ENCODE measurements at regions not wholly inside any gene's neighbourhood (a gene's known extent, or its start where the extent isn't known, plus 50 kb on each side); places are given as distances from the start of the nearest gene placed in this dataset.

DNA sequence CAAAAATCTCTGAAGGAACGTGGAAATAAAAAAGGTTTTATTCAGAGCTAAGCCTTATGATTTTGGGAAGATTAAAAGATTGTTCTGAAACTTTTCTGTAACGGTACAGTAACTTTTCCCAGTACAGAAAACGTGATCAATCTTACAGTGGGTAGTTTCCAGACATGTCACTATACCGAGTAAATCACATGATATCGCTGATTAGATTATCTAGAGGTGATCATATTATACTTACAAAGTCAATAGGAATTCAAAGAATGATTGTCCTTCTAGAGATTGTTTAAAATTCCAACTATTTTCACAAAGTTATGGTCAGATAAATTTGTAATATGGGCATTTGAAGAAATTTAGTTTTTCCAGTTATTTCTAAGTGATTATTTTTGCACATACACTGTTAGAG, 736.0 kb upstream of the GRM7 start:
- CTCF ChIA-PET = interaction anchor here (0.5 kb wide), 1 partner anchor 442 kb away, joined by 3 read pairs; no protein-coding TSS in a partner anchor
- Mint-ChIP-seq H3K4me3 (no peak overlapping the region), H3K9me3 (peaks cover 3% of the 10 kb centered on the region), H3K4me1 (no peaks in the 10 kb centered on the region), H3K27me3 (no peaks in the 10 kb centered on the region), H3K27ac (no peak overlapping the region), H3K36me3 (ENCODE audit: low read depth) (no peaks in the 10 kb centered on the region)
- no peak for DNase-seq
- POLR2A ChIA-PET = no interaction called here

DNA sequence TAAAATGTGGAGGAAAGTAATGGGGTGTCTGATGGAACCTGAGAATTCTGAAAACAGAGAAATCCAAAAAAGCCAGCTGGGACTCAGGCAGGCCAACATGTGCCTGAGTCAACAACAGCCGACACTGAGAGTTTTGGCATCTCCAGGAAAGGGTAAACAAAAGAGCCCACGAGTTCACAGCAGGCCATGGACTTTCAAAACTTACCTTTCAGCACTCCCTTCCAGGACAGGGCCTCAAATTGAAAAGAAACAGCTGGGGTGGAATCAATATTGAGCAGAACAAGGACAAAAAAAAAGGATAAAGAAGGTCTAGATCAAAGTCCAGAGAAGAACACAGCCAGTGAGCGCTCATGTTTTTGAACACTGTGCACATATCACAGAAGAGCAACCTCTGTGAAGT, 735.4 kb upstream of the GRM7 start:
- DNase-seq = no peak
- H3K9me3 Mint-ChIP-seq = peaks cover 6% of the 10 kb centered on the region
- H3K27ac Mint-ChIP-seq = no peak overlapping the region
- no peaks in the 10 kb centered on the region for H3K36me3 Mint-ChIP-seq (ENCODE audit: low read depth)
- no peak overlapping the region for H3K4me3 Mint-ChIP-seq
- POLR2A ChIA-PET = no interaction called here
- no peaks in the 10 kb centered on the region for H3K4me1 Mint-ChIP-seq
- no peaks in the 10 kb centered on the region for H3K27me3 Mint-ChIP-seq
- CTCF ChIA-PET = no interaction called here

DNA sequence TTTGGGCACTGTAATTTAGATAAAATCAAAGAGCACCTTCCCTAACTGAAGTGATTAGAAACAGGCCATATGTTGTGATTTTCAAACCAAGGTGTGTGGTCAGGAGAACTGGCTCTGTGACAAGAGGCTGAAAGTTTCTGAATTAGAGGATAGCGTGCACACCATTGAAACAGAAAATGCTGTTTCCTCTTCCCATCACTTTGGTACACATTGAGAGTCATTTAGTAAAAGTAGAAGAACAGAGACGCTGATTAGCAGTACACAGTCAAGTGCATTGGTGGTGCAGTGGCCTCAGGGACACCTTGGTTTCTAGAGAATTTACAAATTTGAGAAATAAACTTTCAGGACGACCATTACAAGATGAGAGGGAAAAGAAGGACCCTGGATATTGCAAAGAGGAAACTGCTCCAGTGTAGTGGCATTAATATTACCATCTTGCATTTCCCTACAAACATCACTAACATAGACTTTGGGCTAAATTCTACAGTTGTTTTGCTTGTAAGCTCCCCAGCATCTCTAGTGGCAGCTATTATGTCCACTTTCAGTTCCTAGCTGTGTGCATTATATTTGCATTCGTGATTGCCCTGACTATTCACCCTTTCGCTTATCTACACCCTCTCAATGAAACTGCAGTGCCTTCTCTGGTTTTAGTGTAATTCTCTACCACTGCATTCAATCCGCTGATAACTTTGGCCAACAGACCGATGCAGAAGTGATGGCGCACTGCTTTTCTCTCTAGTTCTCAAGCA, 728.1 kb upstream of the GRM7 start:
- no peaks in the 10 kb centered on the region for H3K4me1 Mint-ChIP-seq
- H3K27ac Mint-ChIP-seq = no peak overlapping the region
- no peak for DNase-seq
- no peaks in the 10 kb centered on the region for H3K27me3 Mint-ChIP-seq
- ChIA-PET POLR2A (no interaction called here), CTCF (no interaction called here)
- H3K36me3 Mint-ChIP-seq (ENCODE audit: low read depth) = no peaks in the 10 kb centered on the region
- peaks cover 7% of the 10 kb centered on the region for H3K9me3 Mint-ChIP-seq
- H3K4me3 Mint-ChIP-seq = no peak overlapping the region

DNA sequence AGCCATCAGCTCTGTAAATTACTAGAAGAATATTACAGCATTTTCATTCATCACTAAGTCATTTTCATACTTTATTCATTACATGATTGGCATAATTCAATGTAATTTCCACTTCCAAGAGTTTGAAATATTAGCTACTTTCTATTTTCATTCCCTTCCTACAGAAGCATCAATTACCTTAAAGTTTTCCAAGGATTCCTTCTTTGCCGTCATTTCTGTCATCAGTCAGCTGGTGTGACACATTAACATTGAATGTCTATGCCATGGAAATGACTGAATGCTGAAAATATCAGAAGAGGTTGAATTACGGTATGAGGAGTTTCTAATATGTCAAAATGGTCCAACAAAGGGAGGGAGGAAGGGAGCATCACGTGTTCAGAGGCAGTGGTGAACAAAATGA, 718.2 kb upstream of the GRM7 start:
- ChIA-PET CTCF (no interaction called here), POLR2A (no interaction called here)
- no peaks in the 10 kb centered on the region for H3K36me3 Mint-ChIP-seq (ENCODE audit: low read depth)
- H3K4me3 Mint-ChIP-seq = no peak overlapping the region
- H3K27ac Mint-ChIP-seq = no peak overlapping the region
- H3K4me1 Mint-ChIP-seq = no peaks in the 10 kb centered on the region
- H3K9me3 Mint-ChIP-seq = peaks cover 5% of the 10 kb centered on the region
- no peaks in the 10 kb centered on the region for H3K27me3 Mint-ChIP-seq
- no peak for DNase-seq

DNA sequence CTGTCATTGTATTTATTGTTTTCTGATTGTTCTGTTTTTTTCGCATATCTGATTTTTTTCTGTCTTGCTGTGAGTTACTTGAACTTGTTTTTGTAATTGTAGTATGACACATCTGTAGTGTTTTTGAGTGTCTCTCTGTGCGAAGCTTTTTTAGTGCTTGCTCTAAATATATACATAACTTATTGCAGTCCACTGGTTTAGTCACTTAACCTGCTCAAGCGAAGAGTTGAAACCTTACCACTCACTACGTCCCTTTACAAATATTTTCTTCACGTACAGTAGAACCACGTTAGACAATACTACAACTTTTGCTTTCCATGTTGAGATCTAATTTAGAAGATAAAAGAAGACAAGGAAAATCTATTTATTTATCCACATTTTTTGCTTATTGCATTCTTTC, 713.0 kb upstream of the GRM7 start:
- no peak overlapping the region for H3K27ac Mint-ChIP-seq
- no peak overlapping the region for H3K4me3 Mint-ChIP-seq
- ChIA-PET CTCF (no interaction called here), POLR2A (no interaction called here)
- no peaks in the 10 kb centered on the region for H3K36me3 Mint-ChIP-seq (ENCODE audit: low read depth)
- no peak for DNase-seq
- no peaks in the 10 kb centered on the region for H3K27me3 Mint-ChIP-seq
- peaks cover 11% of the 10 kb centered on the region for H3K9me3 Mint-ChIP-seq
- H3K4me1 Mint-ChIP-seq = no peaks in the 10 kb centered on the region

DNA sequence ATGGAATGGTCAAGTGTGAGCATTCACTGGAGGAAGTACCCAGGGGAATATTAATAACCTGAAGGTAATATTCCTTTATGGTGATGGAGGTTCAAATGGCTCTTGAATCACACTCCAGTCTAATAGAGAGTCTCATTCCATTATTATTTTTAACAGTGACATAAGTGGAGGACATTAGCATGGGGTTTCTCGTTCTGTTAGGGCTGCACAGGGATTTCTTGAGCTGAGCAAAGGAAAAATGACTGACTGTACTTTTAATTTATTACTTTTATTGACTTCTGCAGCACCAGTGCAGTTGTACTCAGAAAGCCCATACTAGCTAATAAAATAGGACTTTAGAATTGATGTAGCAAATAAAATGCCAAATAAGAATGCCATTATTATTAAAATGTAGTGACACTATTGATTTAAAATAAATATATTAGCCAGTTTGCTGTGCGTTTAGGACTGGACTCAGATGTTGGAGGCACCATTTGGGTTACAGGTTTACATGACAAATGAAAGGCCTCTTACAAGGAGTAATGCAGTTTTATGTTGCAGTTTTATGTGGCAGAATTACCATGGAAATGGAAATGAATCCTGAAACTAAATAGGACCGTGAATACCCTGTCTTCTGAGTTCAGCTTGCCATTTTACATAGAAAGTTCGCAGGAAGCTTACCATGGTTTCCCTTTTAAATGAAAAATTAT, 705.1 kb upstream of the GRM7 start:
- POLR2A ChIA-PET = no interaction called here
- Mint-ChIP-seq H3K36me3 (ENCODE audit: low read depth) (no peaks in the 10 kb centered on the region), H3K4me3 (no peak overlapping the region), H3K9me3 (no peaks in the 10 kb centered on the region), H3K4me1 (no peaks in the 10 kb centered on the region), H3K27ac (no peak overlapping the region), H3K27me3 (no peaks in the 10 kb centered on the region)
- DNase-seq = no peak
- CTCF ChIA-PET = no interaction called here

DNA sequence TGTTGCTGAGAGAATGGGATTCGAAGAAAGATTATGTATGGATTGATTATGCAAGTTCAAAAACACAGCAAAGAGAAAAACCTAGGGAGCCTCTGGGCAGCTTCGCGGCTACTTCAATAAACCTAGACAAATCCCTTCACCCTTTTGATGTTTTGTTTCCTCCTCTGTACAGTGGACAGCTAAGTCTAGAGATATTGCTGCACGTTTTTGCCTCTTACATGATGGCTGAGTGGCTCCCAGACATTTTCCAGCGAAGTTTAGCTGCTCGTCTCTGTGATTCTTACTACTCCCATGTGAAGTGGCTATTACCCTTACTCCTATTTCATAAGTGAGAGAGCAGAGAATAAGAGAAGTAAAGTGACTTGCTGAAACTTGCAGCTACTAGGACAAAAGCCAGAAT, 695.0 kb upstream of the GRM7 start:
- POLR2A ChIA-PET = no interaction called here
- Mint-ChIP-seq H3K27me3 (no peaks in the 10 kb centered on the region), H3K9me3 (peaks cover 11% of the 10 kb centered on the region), H3K4me1 (no peaks in the 10 kb centered on the region), H3K4me3 (no peak overlapping the region), H3K36me3 (ENCODE audit: low read depth) (no peaks in the 10 kb centered on the region), H3K27ac (no peak overlapping the region)
- CTCF ChIA-PET = no interaction called here
- no peak for DNase-seq

DNA sequence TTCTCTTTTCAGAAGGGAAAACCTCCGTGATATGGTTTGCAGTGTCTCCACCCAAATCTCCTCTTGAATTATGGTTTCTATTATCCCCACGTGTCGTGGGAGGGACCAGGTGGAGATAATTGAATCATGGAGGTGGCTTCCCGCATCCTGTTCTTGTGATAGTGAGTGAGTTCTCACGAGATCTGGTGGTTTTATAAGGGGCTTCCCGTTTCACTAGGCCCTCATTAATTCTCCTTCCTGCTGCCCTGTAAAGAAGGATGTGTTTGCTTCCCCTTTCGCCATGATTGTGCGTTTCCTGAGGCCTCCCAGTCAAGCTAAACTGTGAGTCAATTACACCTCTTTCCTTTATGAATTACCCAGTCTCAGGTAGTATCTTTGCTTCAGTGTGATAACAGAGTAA, 692.7 kb upstream of the GRM7 start:
- ChIA-PET CTCF (no interaction called here), POLR2A (no interaction called here)
- Mint-ChIP-seq H3K36me3 (ENCODE audit: low read depth) (no peaks in the 10 kb centered on the region), H3K27me3 (no peaks in the 10 kb centered on the region), H3K4me1 (no peaks in the 10 kb centered on the region), H3K27ac (no peak overlapping the region), H3K9me3 (peaks cover 11% of the 10 kb centered on the region), H3K4me3 (no peak overlapping the region)
- DNase-seq = no peak

DNA sequence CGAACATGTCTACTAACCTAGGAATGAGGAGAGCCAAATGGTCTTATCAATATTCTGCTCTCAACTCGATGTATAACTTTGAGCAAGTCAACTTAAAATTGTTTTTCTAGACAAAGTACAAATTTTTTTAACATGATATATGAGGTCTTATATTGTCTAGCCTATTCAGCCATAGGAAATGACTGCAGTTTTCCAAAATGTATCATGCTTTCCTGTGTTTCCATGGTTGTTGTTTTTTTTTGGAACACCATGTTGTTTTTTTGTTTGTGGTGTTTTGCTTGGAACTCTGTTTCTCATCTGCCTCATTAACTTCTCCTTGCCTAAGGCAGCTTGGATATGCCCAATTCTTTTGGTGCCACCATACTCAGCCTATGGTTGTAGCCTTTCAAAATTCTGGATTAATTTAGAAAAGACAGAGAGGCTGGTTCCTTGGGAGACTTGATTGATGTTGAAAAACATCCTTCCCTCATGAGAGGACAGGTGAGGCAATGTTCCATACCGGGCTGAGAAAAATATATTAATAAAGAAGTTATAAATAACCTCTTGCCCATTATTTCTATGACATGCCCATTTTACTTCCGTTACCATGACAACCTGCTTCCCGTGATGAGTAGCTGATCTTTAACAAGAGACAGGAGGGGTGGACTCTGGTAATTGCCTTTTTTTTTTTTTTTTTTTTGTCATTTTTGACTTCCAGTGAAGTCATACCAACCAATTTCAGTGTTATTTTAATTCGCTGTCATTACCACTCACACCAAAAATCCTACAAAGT, 687.9 kb upstream of the GRM7 start:
- Mint-ChIP-seq H3K4me1 (no peaks in the 10 kb centered on the region), H3K27me3 (no peaks in the 10 kb centered on the region), H3K4me3 (no peak overlapping the region), H3K27ac (no peak overlapping the region), H3K9me3 (peaks cover 10% of the 10 kb centered on the region), H3K36me3 (ENCODE audit: low read depth) (no peaks in the 10 kb centered on the region)
- no peak for DNase-seq
- POLR2A ChIA-PET = no interaction called here
- CTCF ChIA-PET = no interaction called here

DNA sequence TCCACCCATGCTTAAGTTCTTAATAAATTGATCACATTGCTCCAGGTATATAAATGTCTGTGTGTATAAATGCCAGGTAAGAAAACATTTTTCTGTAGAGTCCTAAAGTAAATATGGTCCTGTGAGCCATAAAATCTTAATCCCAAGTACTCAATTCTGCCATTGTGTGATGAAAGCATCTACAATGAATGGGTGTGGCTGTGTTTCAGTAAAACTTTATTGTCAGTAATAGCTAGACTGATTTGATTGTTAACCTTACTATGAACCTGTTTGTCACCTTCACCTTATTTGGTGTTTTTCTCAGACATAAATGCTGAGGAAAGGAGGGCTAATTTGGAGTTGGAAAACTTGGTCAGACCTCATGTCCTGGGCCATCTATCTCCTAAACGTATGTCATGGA, 683.5 kb upstream of the GRM7 start:
- H3K4me1 Mint-ChIP-seq = no peaks in the 10 kb centered on the region
- DNase-seq = no peak
- peaks cover 3% of the 10 kb centered on the region for H3K9me3 Mint-ChIP-seq
- ChIA-PET CTCF (no interaction called here), POLR2A (no interaction called here)
- no peaks in the 10 kb centered on the region for H3K36me3 Mint-ChIP-seq (ENCODE audit: low read depth)
- H3K27ac Mint-ChIP-seq = no peak overlapping the region
- no peaks in the 10 kb centered on the region for H3K27me3 Mint-ChIP-seq
- H3K4me3 Mint-ChIP-seq = no peak overlapping the region

DNA sequence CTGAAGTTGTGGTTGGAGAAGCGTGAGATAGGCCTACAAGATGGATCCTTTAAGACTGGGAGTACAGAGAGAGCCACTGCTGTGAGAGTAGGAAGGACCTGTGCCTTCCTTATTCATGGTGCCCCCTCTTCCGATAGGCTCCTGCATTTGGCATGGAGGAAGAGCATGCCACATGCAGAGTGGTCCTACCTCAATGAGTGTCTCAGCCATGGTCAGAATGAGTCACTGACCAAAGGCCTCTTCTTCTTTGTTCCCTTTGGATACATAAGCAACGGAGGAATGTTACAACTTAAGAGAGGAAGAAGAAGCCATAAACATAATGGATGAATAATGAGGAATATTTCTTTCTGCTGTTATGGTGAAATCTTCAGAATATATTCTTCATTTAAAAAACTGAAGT, 681.2 kb upstream of the GRM7 start:
- DNase-seq = no peak
- no peaks in the 10 kb centered on the region for H3K9me3 Mint-ChIP-seq
- CTCF ChIA-PET = no interaction called here
- no peak overlapping the region for H3K27ac Mint-ChIP-seq
- H3K36me3 Mint-ChIP-seq (ENCODE audit: low read depth) = no peaks in the 10 kb centered on the region
- no peaks in the 10 kb centered on the region for H3K4me1 Mint-ChIP-seq
- no peak overlapping the region for H3K4me3 Mint-ChIP-seq
- POLR2A ChIA-PET = no interaction called here
- no peaks in the 10 kb centered on the region for H3K27me3 Mint-ChIP-seq

DNA sequence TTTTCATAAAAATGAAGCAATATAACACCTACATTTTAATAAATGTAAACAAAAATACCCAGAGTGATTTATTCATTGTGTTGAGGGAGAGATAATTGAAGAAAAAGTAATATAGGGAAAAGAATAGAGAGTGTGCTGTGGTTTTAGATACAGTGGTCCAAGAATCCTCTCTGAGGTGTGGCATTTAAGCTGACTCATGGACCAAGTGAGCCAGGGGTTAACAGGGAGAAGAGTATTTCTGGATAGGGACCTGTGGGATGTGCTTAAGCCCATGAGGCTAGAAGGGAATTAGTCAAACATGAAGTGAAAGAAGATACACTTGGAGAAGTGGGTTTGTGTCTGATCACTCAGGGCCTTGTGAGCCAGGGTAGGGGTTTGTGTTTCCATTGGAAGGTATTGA, 680.7 kb upstream of the GRM7 start:
- Mint-ChIP-seq H3K27me3 (no peaks in the 10 kb centered on the region), H3K27ac (no peak overlapping the region), H3K9me3 (no peaks in the 10 kb centered on the region), H3K36me3 (ENCODE audit: low read depth) (no peaks in the 10 kb centered on the region), H3K4me1 (no peaks in the 10 kb centered on the region), H3K4me3 (no peak overlapping the region)
- ChIA-PET CTCF (no interaction called here), POLR2A (no interaction called here)
- DNase-seq = no peak

DNA sequence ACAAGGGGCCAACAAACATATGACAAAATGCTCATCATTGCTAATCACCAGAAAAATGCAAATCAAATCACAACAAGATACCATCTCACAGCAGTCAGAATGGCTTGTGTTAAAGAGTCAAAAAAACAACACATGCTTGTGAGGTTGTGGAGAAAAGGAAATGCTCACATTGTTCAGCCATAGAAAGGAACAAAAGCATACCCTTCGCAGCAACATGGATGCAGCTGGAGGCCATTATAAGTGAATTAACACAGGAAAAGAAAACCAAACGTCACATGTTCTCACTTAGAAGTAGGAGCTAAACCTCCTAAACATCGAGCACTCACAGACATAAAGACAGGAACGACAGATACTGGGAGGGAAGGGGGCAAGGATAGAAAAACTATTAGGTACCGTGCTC, 678.4 kb upstream of the GRM7 start:
- Mint-ChIP-seq H3K27me3 (no peaks in the 10 kb centered on the region), H3K9me3 (no peaks in the 10 kb centered on the region), H3K36me3 (ENCODE audit: low read depth) (no peaks in the 10 kb centered on the region), H3K4me1 (no peaks in the 10 kb centered on the region), H3K27ac (no peak overlapping the region), H3K4me3 (no peak overlapping the region)
- DNase-seq = no peak
- CTCF ChIA-PET = no interaction called here
- POLR2A ChIA-PET = no interaction called here

DNA sequence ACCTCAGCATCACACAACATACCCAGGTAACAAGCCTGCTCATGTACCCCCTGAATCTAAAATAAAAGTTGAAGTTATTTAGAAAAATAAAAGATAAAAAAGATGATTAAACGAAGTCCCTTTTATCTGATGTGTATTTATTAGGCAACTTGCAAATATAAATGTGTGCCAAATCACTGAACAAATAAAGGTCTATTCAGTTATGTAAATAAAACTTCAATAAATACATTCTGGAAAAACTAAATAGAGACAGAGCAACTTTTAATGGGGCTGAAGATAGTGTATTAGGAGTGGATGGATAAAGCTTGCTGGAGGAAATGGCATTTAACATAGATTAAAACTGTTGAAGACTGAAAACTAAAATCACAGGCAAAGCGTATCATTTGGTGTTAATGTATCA, 678.0 kb upstream of the GRM7 start:
- Mint-ChIP-seq H3K36me3 (ENCODE audit: low read depth) (no peaks in the 10 kb centered on the region), H3K27ac (no peak overlapping the region), H3K4me3 (no peak overlapping the region), H3K4me1 (no peaks in the 10 kb centered on the region), H3K9me3 (no peaks in the 10 kb centered on the region), H3K27me3 (no peaks in the 10 kb centered on the region)
- CTCF ChIA-PET = no interaction called here
- no peak for DNase-seq
- POLR2A ChIA-PET = no interaction called here
